A673 (cell line): ENCODE measurements at regions not wholly inside any gene's neighbourhood (a gene's known extent, or its start where the extent isn't known, plus 50 kb on each side); places are given as distances from the start of the nearest gene placed in this dataset.

Experiments used
- EZH2 ChIP-seq: fragments of 200-600 bp; sonication (generic); IDR thresholded peaks from 2 replicates; pipeline ENCODE4 v1.6.1; 2017; ENCODE audit warnings: borderline replicate concordance, low read depth, mild to moderate bottlenecking, mixed read lengths, antibody characterized with exemption, low read length; ENCODE audit not compliant: poor library complexity, severe bottlenecking
- TF ChIP-seq, protein P1 (sequence below): fragments of 300-800, 200-600 bp; sonication (generic); conservative IDR thresholded peaks from 2 replicates; pipeline ENCODE4 v1.5.1; 2017; ENCODE audit warnings: low read depth, mild to moderate bottlenecking, antibody characterized with exemption, low read length, moderate library complexity, mixed read lengths

DNA sequence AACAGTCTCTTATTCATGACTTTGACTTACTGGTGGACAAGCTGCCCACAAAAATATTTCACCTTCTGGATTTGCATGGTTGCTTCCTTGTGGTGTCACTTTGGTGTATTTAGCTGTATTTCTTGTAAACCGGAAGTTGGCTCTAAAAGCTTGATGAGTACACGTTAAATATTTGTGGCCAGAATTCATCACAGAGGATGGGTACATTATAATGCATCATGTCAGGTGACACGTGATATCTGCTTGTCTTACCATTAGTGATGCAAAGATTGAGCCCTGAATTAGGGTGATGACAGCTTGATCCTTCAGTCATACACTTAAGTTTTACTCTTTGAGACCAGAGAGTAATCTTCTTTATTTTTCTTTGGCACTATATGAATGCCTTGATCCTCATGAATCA is 188.3 kb upstream of the RPS6KA3 start:
- TF ChIP-seq, protein P1, sequence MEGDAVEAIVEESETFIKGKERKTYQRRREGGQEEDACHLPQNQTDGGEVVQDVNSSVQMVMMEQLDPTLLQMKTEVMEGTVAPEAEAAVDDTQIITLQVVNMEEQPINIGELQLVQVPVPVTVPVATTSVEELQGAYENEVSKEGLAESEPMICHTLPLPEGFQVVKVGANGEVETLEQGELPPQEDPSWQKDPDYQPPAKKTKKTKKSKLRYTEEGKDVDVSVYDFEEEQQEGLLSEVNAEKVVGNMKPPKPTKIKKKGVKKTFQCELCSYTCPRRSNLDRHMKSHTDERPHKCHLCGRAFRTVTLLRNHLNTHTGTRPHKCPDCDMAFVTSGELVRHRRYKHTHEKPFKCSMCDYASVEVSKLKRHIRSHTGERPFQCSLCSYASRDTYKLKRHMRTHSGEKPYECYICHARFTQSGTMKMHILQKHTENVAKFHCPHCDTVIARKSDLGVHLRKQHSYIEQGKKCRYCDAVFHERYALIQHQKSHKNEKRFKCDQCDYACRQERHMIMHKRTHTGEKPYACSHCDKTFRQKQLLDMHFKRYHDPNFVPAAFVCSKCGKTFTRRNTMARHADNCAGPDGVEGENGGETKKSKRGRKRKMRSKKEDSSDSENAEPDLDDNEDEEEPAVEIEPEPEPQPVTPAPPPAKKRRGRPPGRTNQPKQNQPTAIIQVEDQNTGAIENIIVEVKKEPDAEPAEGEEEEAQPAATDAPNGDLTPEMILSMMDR = no peak
- no peak for TF ChIP-seq EZH2
